ENCODE measurements at regions not wholly inside any gene's neighbourhood (a gene's known extent, or its start where the extent isn't known, plus 50 kb on each side); places are given as distances from the start of the nearest gene placed in this dataset.

- intact Hi-C loops (cut with DNase I) = no loop called here
- peak; percentile 52 for DNase-seq (ENCODE audit: low spot score)
Observed at GRCh38 chr11:23680488-23681230, 816.2 kb upstream of the LUZP2 start.

GRCh38 chr11:23684701-23685100, 812.2 kb upstream of the LUZP2 start:
- intact Hi-C loops (cut with DNase I) = no loop called here
- DNase-seq (ENCODE audit: low spot score) = no peak

GRCh38 chr11:23687991-23688390, 808.9 kb upstream of the LUZP2 start:
- no peak for DNase-seq (ENCODE audit: low spot score)
- intact Hi-C loops (cut with DNase I) = no loop called here

GRCh38 chr11:23688411-23688810, 808.4 kb upstream of the LUZP2 start:
- DNase-seq (ENCODE audit: low spot score) = no peak
- intact Hi-C loops (cut with DNase I) = no loop called here

- intact Hi-C loops (cut with DNase I) = no loop called here
Observed at GRCh38 chr11:23688835-23689234, 808.0 kb upstream of the LUZP2 start.

GRCh38 chr11:23696688-23697415, 800.0 kb upstream of the LUZP2 start:
- DNase-seq (ENCODE audit: low spot score) = no peak
- intact Hi-C loops (cut with DNase I) = no loop called here

More at GRCh38 chr11:23688835-23689234, 808.0 kb upstream of the LUZP2 start:
- no peak for DNase-seq (ENCODE audit: low spot score)

- intact Hi-C loops (cut with DNase I) = no loop called here
- DNase-seq (ENCODE audit: low spot score) = no peak
Observed at GRCh38 chr11:23704183-23704582, 792.7 kb upstream of the LUZP2 start.

- DNase-seq (ENCODE audit: low spot score) = no peak
- intact Hi-C loops (cut with DNase I) = no loop called here
Observed at GRCh38 chr11:23711981-23712380, 784.9 kb upstream of the LUZP2 start.

GRCh38 chr11:23719016-23719415, 777.8 kb upstream of the LUZP2 start:
- intact Hi-C loops (cut with DNase I) = no loop called here
- DNase-seq (ENCODE audit: low spot score) = no peak

- intact Hi-C loops (cut with DNase I) = no loop called here
- no peak for DNase-seq (ENCODE audit: low spot score)
Observed at GRCh38 chr11:23723861-23724260, 773.0 kb upstream of the LUZP2 start.

- intact Hi-C loops (cut with DNase I) = no loop called here
- DNase-seq (ENCODE audit: low spot score) = no peak
Observed at GRCh38 chr11:23725752-23726151, 771.1 kb upstream of the LUZP2 start.

- intact Hi-C loops (cut with DNase I) = no loop called here
- no peak for DNase-seq (ENCODE audit: low spot score)
Observed at GRCh38 chr11:23727387-23727786, 769.5 kb upstream of the LUZP2 start.

- intact Hi-C loops (cut with DNase I) = no loop called here
- no peak for DNase-seq (ENCODE audit: low spot score)
Observed at GRCh38 chr11:23727794-23728193, 769.1 kb upstream of the LUZP2 start.

GRCh38 chr11:23729088-23729487, 767.8 kb upstream of the LUZP2 start:
- no peak for DNase-seq (ENCODE audit: low spot score)

GRCh38 chr11:23730307-23730998, 766.4 kb upstream of the LUZP2 start:
- intact Hi-C loops (cut with DNase I) = no loop called here
- no peak for DNase-seq (ENCODE audit: low spot score)

More at GRCh38 chr11:23729088-23729487, 767.8 kb upstream of the LUZP2 start:
- intact Hi-C loops (cut with DNase I) = no loop called here

GRCh38 chr11:23732026-23732425, 764.8 kb upstream of the LUZP2 start:
- no peak for DNase-seq (ENCODE audit: low spot score)
- intact Hi-C loops (cut with DNase I) = no loop called here

GRCh38 chr11:23746896-23747295, 750.0 kb upstream of the LUZP2 start:
- DNase-seq (ENCODE audit: low spot score) = no peak
- intact Hi-C loops (cut with DNase I) = no loop called here

GRCh38 chr11:23749762-23750430, 747.0 kb upstream of the LUZP2 start:
- intact Hi-C loops (cut with DNase I) = no loop called here
- no peak for DNase-seq (ENCODE audit: low spot score)

- intact Hi-C loops (cut with DNase I) = no loop called here
Observed at GRCh38 chr11:23751280-23751679, 745.6 kb upstream of the LUZP2 start.

GRCh38 chr11:23755076-23755475, 741.8 kb upstream of the LUZP2 start:
- DNase-seq (ENCODE audit: low spot score) = no peak
- intact Hi-C loops (cut with DNase I) = no loop called here

More at GRCh38 chr11:23751280-23751679, 745.6 kb upstream of the LUZP2 start:
- no peak for DNase-seq (ENCODE audit: low spot score)
